ENCODE measurements at regions not wholly inside any gene's neighbourhood (a gene's known extent, or its start where the extent isn't known, plus 50 kb on each side); places are given as distances from the start of the nearest gene placed in this dataset.

DNA sequence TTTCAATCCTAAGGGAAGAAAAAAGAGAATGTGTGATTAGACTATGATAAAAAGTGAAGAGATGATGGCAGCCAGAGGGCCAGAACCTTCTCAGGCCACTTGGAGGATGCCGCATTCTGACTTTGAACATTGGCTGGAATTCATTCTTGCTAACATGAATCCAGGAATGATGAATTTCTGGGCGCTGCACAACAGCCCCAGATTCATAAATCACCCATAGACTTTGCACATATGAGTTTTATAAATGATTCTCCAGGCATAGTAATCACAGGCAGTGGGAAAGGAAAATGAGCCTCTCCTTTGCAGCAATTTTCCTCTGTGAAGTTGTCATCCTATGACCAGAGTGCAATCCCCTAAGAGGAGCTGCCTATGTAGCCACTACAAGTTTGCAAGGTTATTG is 555.4 kb downstream of the KCTD12 start:
- Mint-ChIP-seq H3K4me1 (ENCODE audit: low read depth) (no peaks in the 10 kb centered on the region), H3K9me3 (peaks cover 11% of the 10 kb centered on the region), H3K27me3 (ENCODE audit: insufficient read depth) (no peaks in the 10 kb centered on the region), H3K27ac (no peak overlapping the region), H3K36me3 (ENCODE audit: low read depth) (no peaks in the 10 kb centered on the region), H3K4me3 (no peak overlapping the region)
- TF ChIP-seq CTCF (IDR thresholded peaks at IDR 0.05): no peak
- DNase-seq: no peak

DNA sequence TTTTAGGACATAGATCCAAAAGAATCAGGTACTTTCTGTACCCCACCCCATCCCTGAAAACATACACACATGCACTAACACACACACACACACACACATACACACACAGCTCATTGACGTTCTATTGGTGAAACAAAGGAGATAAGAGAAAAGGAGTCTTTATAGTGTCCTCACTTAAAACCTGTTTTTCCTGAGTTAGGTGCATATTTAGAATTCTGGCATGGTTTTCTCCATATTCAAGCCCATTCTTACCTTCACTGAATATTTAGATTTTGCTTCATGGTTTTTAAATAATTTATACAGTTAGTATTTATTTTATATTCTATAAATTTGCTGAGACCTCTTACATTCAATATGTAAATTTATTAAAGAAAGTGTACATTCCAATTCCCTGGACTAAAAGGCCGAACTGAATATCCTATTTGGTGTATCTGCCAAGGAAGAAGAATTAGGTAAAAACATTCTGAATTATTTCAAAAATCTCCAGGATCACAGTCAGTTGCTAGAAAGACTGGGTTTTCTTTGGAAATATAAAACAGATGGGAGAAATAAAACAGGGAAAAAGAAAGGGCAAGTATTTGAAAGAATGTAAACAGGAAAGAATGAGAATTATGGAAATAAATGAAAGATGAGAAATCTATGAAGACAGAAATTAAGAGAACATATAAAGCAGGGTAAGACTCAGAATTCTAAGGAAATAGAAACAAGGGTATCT is 556.2 kb downstream of the KCTD12 start:
- no peaks in the 10 kb centered on the region for H3K4me1 Mint-ChIP-seq (ENCODE audit: low read depth)
- DNase-seq: no peak
- peaks cover 11% of the 10 kb centered on the region for H3K9me3 Mint-ChIP-seq
- H3K27me3 Mint-ChIP-seq (ENCODE audit: insufficient read depth): no peaks in the 10 kb centered on the region
- H3K27ac Mint-ChIP-seq: no peak overlapping the region
- H3K36me3 Mint-ChIP-seq (ENCODE audit: low read depth): no peaks in the 10 kb centered on the region
- no peak overlapping the region for H3K4me3 Mint-ChIP-seq
- no peak for TF ChIP-seq CTCF (IDR thresholded peaks at IDR 0.05)

- H3K27ac Mint-ChIP-seq: no peak overlapping the region
- peaks cover 16% of the 10 kb centered on the region for H3K9me3 Mint-ChIP-seq
- H3K36me3 Mint-ChIP-seq (ENCODE audit: low read depth): no peaks in the 10 kb centered on the region
- H3K27me3 Mint-ChIP-seq (ENCODE audit: insufficient read depth): no peaks in the 10 kb centered on the region
- no peak for DNase-seq
- TF ChIP-seq CTCF (IDR thresholded peaks at IDR 0.05): no peak
- H3K4me1 Mint-ChIP-seq (ENCODE audit: low read depth): no peaks in the 10 kb centered on the region
- no peak overlapping the region for H3K4me3 Mint-ChIP-seq
These were observed 557.2 kb downstream of the KCTD12 start for GRCh38 chr13:76329004-76329403.

- H3K9me3 Mint-ChIP-seq: peaks cover 17% of the 10 kb centered on the region
- TF ChIP-seq CTCF (IDR thresholded peaks at IDR 0.05): no peak
- H3K27me3 Mint-ChIP-seq (ENCODE audit: insufficient read depth): no peaks in the 10 kb centered on the region
- H3K36me3 Mint-ChIP-seq (ENCODE audit: low read depth): no peaks in the 10 kb centered on the region
- no peak overlapping the region for H3K4me3 Mint-ChIP-seq
- no peaks in the 10 kb centered on the region for H3K4me1 Mint-ChIP-seq (ENCODE audit: low read depth)
- no peak for DNase-seq
- H3K27ac Mint-ChIP-seq: no peak overlapping the region
These were observed 559.9 kb downstream of the KCTD12 start for GRCh38 chr13:76326343-76326742.

- no peak overlapping the region for H3K27ac Mint-ChIP-seq
- no peaks in the 10 kb centered on the region for H3K27me3 Mint-ChIP-seq (ENCODE audit: insufficient read depth)
- no peaks in the 10 kb centered on the region for H3K36me3 Mint-ChIP-seq (ENCODE audit: low read depth)
These were observed 566.3 kb downstream of the KCTD12 start for GRCh38 chr13:76319921-76320320.

More at GRCh38 chr13:76319921-76320320, 566.3 kb downstream of the KCTD12 start:
- H3K4me1 Mint-ChIP-seq (ENCODE audit: low read depth): no peaks in the 10 kb centered on the region
- H3K9me3 Mint-ChIP-seq: peaks cover 15% of the 10 kb centered on the region
- DNase-seq: no peak
- H3K4me3 Mint-ChIP-seq: no peak overlapping the region
- TF ChIP-seq CTCF (IDR thresholded peaks at IDR 0.05): no peak
